Inflammatory macrophage treated with lipopolysaccharide for 4 hours (primary cell): ENCODE measurements at regions not wholly inside any gene's neighbourhood (a gene's known extent, or its start where the extent isn't known, plus 50 kb on each side); places are given as distances from the start of the nearest gene placed in this dataset.
"Not testable (repeated sequence)": the region's sequence is repeated elsewhere in the genome, so short reads cannot be mapped to it uniquely, and the experiment has no call there.

Experiments
- DNase-seq: peaks from one replicate; pipeline ENCODE4 v3.0.0-alpha.2; 2020

GRCh38 chrX:940691-941090 lies 271.8 kb downstream of the CRLF2 start:
- DNase-seq, result no peak

GRCh38 chrX:936979-937769 lies 275.3 kb downstream of the CRLF2 start:
- no peak for DNase-seq

GRCh38 chrX:933611-934010 lies 278.8 kb downstream of the CRLF2 start:
- no peak for DNase-seq

GRCh38 chrX:928606-929005 lies 283.8 kb downstream of the CRLF2 start:
- peak; percentile 0 for DNase-seq

GRCh38 chrX:926991-927390 lies 285.5 kb downstream of the CRLF2 start:
- DNase-seq, result no peak

- DNase-seq, result no peak
Observed at GRCh38 chrX:926070-926469, 286.4 kb downstream of the CRLF2 start.

- DNase-seq, result no peak
Observed at GRCh38 chrX:925652-926061, 286.8 kb downstream of the CRLF2 start.

- no peak for DNase-seq
Observed at GRCh38 chrX:925094-925493, 287.4 kb downstream of the CRLF2 start.

GRCh38 chrX:924017-924416 lies 288.4 kb downstream of the CRLF2 start:
- DNase-seq, result no peak

- DNase-seq, result no peak
Observed at GRCh38 chrX:920234-920799, 289.7 kb downstream of the SHOX start.

GRCh38 chrX:916230-916599 lies 285.6 kb downstream of the SHOX start:
- no peak for DNase-seq

GRCh38 chrX:915427-916229 lies 285.0 kb downstream of the SHOX start:
- DNase-seq, result no peak

GRCh38 chrX:914206-914605 lies 283.6 kb downstream of the SHOX start:
- no peak for DNase-seq

GRCh38 chrX:912677-913076 lies 282.1 kb downstream of the SHOX start:
- no peak for DNase-seq

- DNase-seq, result not testable (repeated sequence)
Observed at GRCh38 chrX:909068-909467, 278.5 kb downstream of the SHOX start.

- DNase-seq, result no peak
Observed at GRCh38 chrX:906586-906985, 276.0 kb downstream of the SHOX start.

GRCh38 chrX:905848-906566 lies 275.4 kb downstream of the SHOX start:
- no peak for DNase-seq

- DNase-seq, result no peak
Observed at GRCh38 chrX:903116-903515, 272.5 kb downstream of the SHOX start.

GRCh38 chrX:896256-896655 lies 265.7 kb downstream of the SHOX start:
- no peak for DNase-seq

GRCh38 chrX:889966-890651 lies 259.5 kb downstream of the SHOX start:
- DNase-seq, result no peak

GRCh38 chrX:887724-888123 lies 257.1 kb downstream of the SHOX start:
- DNase-seq, result not testable (repeated sequence)

- no peak for DNase-seq
Observed at GRCh38 chrX:883588-883987, 253.0 kb downstream of the SHOX start.
